Liver (tissue), 8 donors: ENCODE measurements at regions not wholly inside any gene's neighbourhood (a gene's known extent, or its start where the extent isn't known, plus 50 kb on each side); places are given as distances from the start of the nearest gene placed in this dataset.

Source experiments
- DNase-seq: peaks from one replicate; pipeline ENCODE4 v3.0.0-alpha.2; 2017; ENCODE audit warnings: low spot score
- H3K27ac ChIP-seq, 2 donors: one replicate each; pipeline ENCODE4 v1.7.0; 2013; ENCODE audit warnings: inconsistent platforms in 2 of 2, low read length in 2 of 2, control low read depth in 1 of 2, low read depth in 1 of 2, mild to moderate bottlenecking in 1 of 2
- H3K27me3 ChIP-seq, 4 donors: one replicate each; pipeline versions ENCODE4 v1.6.1 to v1.7.0; 2013; ENCODE audit warnings: low read length in 3 of 4, inconsistent platforms in 1 of 4, mild to moderate bottlenecking in 1 of 4, moderate library complexity in 1 of 4; ENCODE audit not compliant: control insufficient read depth in 4 of 4, insufficient read depth in 4 of 4
- H3K36me3 ChIP-seq, 4 donors: one replicate each; pipeline versions ENCODE4 v1.6.1 to v1.7.0; 2013; ENCODE audit warnings: low read length in 3 of 4, mild to moderate bottlenecking in 3 of 4, low read depth in 1 of 4, moderate library complexity in 1 of 4; ENCODE audit not compliant: control insufficient read depth in 4 of 4, insufficient read depth in 3 of 4
- H3K4me1 ChIP-seq, 4 donors: one replicate each; pipeline versions ENCODE4 v1.6.1 to v1.7.0; 2013; ENCODE audit warnings: low read length in 3 of 4, mild to moderate bottlenecking in 3 of 4, moderate library complexity in 1 of 4; ENCODE audit not compliant: control insufficient read depth in 4 of 4, insufficient read depth in 4 of 4
- H3K4me3 ChIP-seq, 3 donors: one replicate each; pipeline versions ENCODE4 v1.6.1 to v1.7.0; 2013; ENCODE audit warnings: low read length in 3 of 3, control low read depth in 1 of 3, low read depth in 1 of 3, mild to moderate bottlenecking in 1 of 3
- H3K9ac ChIP-seq, 2 donors: one replicate each; pipeline ENCODE4 v1.7.0; 2013; ENCODE audit warnings: low read length in 2 of 2, mild to moderate bottlenecking in 2 of 2, moderate library complexity in 2 of 2, control low read depth in 1 of 2, low read depth in 1 of 2
- H3K9me3 ChIP-seq, 4 donors: one replicate each; pipeline versions ENCODE4 v1.6.1 to v1.7.0; 2013; ENCODE audit warnings: low read length in 3 of 4; ENCODE audit not compliant: control insufficient read depth in 4 of 4
- CTCF ChIP-seq: fragments of 150-350 bp; IDR thresholded peaks from 2 replicates; pipeline ENCODE4 v1.5.1; 2017; ENCODE audit warnings: improper control_type of control experiment, low read depth, low read length; ENCODE audit not compliant: missing input control
- EGR1 ChIP-seq, 2 donors: IDR thresholded peaks; 2 replicates each; pipeline ENCODE4 v1.6.1; 2016 to 2018; ENCODE audit warnings: antibody characterized with exemption in 2 of 2, low read depth in 2 of 2
- FOXA1 ChIP-seq: IDR thresholded peaks from 2 replicates; pipeline ENCODE4 v1.6.1; 2016; ENCODE audit warnings: antibody characterized with exemption
- FOXA2 ChIP-seq: IDR thresholded peaks from 2 replicates; pipeline ENCODE4 v1.6.1; 2016; ENCODE audit warnings: antibody characterized with exemption
- GABPA ChIP-seq, 2 donors: IDR thresholded peaks in 1 of 2; conservative IDR thresholded peaks in 1 of 2; 2 replicates each; pipeline ENCODE4 v1.6.1; 2016; ENCODE audit warnings: antibody characterized with exemption in 2 of 2, mild to moderate bottlenecking in 1 of 2, moderate library complexity in 1 of 2
- HNF4A ChIP-seq, 2 donors: conservative IDR thresholded peaks; 2 replicates each; pipeline ENCODE4 v1.6.1; 2016; ENCODE audit warnings: antibody characterized with exemption in 2 of 2, mild to moderate bottlenecking in 2 of 2
- HNF4G ChIP-seq: IDR thresholded peaks from 2 replicates; pipeline ENCODE4 v1.6.1; 2016; ENCODE audit warnings: antibody characterized with exemption
- JUND ChIP-seq, 2 donors: IDR thresholded peaks; 2 replicates each; pipeline ENCODE4 v1.6.1; 2016; ENCODE audit warnings: antibody characterized with exemption in 2 of 2
- NR2F2 ChIP-seq: IDR thresholded peaks from 2 replicates; pipeline ENCODE4 v1.6.1; 2016; ENCODE audit warnings: antibody characterized with exemption
- RAD21 ChIP-seq, 2 donors: IDR thresholded peaks; 2 replicates each; pipeline ENCODE4 v1.6.1; 2016; ENCODE audit warnings: antibody characterized with exemption in 2 of 2, mild to moderate bottlenecking in 2 of 2
- RXRA ChIP-seq, 2 donors: IDR thresholded peaks; 2 replicates each; pipeline ENCODE4 v1.6.1; 2017 to 2018; ENCODE audit warnings: antibody characterized with exemption in 2 of 2, mild to moderate bottlenecking in 1 of 2
- SP1 ChIP-seq: IDR thresholded peaks from 2 replicates; pipeline ENCODE4 v1.6.1; 2018; ENCODE audit warnings: antibody characterized with exemption, mild to moderate bottlenecking
- TAF1 ChIP-seq: conservative IDR thresholded peaks from 2 replicates; pipeline ENCODE4 v1.6.1; 2016; ENCODE audit warnings: antibody characterized with exemption, mild to moderate bottlenecking
- YY1 ChIP-seq: IDR thresholded peaks from 2 replicates; pipeline ENCODE4 v1.6.1; 2016; ENCODE audit warnings: antibody characterized with exemption, mild to moderate bottlenecking
- ZBTB33 ChIP-seq: IDR thresholded peaks from 2 replicates; pipeline ENCODE4 v1.6.1; 2016; ENCODE audit warnings: antibody characterized with exemption
- WGBS: extraction: QIAGEN DNeasy Blood & Tissue Kit; methylation state at CpG from one replicate; pipeline ENCODE4 v1.1.7; 2013; 5-methylcytosine and 5-hydroxymethylcytosine counted together
- TF ChIP-seq, protein P1 (sequence below): IDR thresholded peaks from 2 replicates; pipeline ENCODE4 v1.6.1; 2016; ENCODE audit warnings: antibody characterized with exemption
- TF ChIP-seq, protein P2 (sequence below): IDR thresholded peaks from 2 replicates; pipeline ENCODE4 v1.6.1; 2016; ENCODE audit warnings: antibody characterized with exemption, mild to moderate bottlenecking
- TF ChIP-seq, protein P3 (sequence below): IDR thresholded peaks from 2 replicates; pipeline ENCODE4 v1.6.1; 2016; ENCODE audit warnings: antibody characterized with exemption
- donor health status: healthy.
- donor health status: healthy.
- donor health status: healthy.
- donor health status: healthy.
- donor health status: healthy.

DNA sequence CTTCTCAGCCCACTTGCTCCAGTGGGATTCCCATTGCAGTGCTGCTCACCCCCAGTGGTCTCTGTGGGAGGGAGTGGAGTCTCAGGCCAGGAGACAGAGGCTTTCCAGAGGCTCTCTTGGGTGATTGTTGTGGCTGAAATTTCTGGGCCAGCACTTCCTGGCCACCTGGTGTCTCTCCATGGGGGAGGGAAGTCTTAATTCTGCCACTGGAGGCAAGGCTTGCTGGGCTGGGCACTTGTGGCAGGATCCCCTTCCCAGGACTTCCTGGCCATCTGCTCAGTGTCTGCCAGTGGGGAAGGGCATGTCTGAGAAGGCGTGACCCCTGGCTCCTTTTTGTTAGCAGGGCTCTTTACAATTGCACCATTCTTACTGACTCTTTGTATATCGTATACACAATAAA is 351.8 kb downstream of the GABRB3 start:
- Histone ChIP-seq H3K27me3 (no peaks in the 10 kb centered on the region), H3K4me1 (no peaks in the 10 kb centered on the region)
- 62% methylated on average over 2 of the region's 2 CpGs for WGBS

More for the DNA sequence above, 351.8 kb downstream of the GABRB3 start:
- H3K27ac ChIP-seq: no peak overlapping the region
- no peak overlapping the region for H3K9ac ChIP-seq
- H3K36me3 ChIP-seq: no peaks in the 10 kb centered on the region
- H3K9me3 ChIP-seq: no peaks in the 10 kb centered on the region
- TF ChIP-seq JUND (IDR thresholded peaks at IDR 0.05) (no peak), CTCF (no peak), YY1 (no peak), GABPA (IDR thresholded peaks at IDR 0.05 in 1 of 2, conservative IDR thresholded peaks at IDR 0.05 in 1 of 2) (no peak), EGR1 (IDR thresholded peaks at IDR 0.05; ENCODE audit: low read depth in 2 of 2) (no peak), TAF1 (no peak), FOXA1 (no peak), FOXA2 (no peak), ZBTB33 (no peak), RXRA (IDR thresholded peaks at IDR 0.05) (no peak), HNF4A (conservative IDR thresholded peaks at IDR 0.05) (no peak), RAD21 (IDR thresholded peaks at IDR 0.05) (no peak), HNF4G (no peak), NR2F2 (no peak), SP1 (no peak)
- TF ChIP-seq, protein P1, sequence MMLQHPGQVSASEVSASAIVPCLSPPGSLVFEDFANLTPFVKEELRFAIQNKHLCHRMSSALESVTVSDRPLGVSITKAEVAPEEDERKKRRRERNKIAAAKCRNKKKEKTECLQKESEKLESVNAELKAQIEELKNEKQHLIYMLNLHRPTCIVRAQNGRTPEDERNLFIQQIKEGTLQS: no peak
- TF ChIP-seq, protein P2, sequence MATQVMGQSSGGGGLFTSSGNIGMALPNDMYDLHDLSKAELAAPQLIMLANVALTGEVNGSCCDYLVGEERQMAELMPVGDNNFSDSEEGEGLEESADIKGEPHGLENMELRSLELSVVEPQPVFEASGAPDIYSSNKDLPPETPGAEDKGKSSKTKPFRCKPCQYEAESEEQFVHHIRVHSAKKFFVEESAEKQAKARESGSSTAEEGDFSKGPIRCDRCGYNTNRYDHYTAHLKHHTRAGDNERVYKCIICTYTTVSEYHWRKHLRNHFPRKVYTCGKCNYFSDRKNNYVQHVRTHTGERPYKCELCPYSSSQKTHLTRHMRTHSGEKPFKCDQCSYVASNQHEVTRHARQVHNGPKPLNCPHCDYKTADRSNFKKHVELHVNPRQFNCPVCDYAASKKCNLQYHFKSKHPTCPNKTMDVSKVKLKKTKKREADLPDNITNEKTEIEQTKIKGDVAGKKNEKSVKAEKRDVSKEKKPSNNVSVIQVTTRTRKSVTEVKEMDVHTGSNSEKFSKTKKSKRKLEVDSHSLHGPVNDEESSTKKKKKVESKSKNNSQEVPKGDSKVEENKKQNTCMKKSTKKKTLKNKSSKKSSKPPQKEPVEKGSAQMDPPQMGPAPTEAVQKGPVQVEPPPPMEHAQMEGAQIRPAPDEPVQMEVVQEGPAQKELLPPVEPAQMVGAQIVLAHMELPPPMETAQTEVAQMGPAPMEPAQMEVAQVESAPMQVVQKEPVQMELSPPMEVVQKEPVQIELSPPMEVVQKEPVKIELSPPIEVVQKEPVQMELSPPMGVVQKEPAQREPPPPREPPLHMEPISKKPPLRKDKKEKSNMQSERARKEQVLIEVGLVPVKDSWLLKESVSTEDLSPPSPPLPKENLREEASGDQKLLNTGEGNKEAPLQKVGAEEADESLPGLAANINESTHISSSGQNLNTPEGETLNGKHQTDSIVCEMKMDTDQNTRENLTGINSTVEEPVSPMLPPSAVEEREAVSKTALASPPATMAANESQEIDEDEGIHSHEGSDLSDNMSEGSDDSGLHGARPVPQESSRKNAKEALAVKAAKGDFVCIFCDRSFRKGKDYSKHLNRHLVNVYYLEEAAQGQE: no peak
- TF ChIP-seq, protein P3, sequence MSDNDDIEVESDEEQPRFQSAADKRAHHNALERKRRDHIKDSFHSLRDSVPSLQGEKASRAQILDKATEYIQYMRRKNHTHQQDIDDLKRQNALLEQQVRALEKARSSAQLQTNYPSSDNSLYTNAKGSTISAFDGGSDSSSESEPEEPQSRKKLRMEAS: no peak
- H3K4me3 ChIP-seq: no peak overlapping the region
- DNase-seq: no peak
